NCI-H748 (cell line): ENCODE measurements at regions not wholly inside any gene's neighbourhood (a gene's known extent, or its start where the extent isn't known, plus 50 kb on each side); places are given as distances from the start of the nearest gene placed in this dataset.

Source experiments
- DNase-seq: peaks from one replicate; lab custom pipeline; 2025; ENCODE audit not compliant: unreplicated experiment; lab: John Stamatoyannopoulos, UW

DNA sequence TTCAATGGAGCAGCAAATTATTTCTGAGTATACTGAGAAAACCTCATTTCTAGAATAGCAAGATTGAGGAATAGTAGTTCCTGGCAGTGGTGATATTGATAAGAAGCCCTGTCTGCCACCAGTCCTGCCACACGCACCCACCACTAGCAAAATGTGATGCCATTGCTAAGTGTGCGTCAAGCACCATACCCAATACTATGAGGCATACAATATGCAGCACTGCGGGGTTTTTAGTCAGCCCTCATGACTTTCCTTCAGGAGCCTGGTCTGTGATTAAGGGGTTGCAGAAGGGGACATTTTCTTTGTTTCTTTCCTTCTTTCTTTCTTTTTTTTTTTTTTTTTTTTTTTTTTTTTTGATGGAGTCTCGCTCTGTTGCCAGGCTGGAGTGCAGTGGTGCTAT lies 128.7 kb upstream of the USP38 start:
- DNase-seq, result no peak

DNA sequence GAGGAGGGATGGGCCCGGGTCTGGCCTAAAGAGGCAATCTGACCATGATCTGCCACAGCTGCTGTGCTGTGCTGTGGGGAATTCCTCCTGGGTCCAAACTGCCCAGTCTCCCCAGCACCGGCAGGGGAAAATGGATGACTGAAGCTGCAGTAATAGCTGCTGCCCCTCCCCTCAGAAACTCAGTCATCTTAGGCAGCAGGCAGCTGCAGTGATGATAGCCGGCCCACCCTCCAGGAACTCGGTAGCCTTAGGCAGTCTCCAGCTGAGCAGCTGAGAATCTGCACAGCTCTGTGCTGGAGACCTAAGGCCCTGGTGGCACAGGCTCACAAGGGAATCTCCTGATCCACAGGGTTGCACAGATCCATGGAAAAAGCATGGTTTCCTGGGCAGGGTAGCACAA lies 113.4 kb upstream of the USP38 start:
- DNase-seq, result no peak

DNA sequence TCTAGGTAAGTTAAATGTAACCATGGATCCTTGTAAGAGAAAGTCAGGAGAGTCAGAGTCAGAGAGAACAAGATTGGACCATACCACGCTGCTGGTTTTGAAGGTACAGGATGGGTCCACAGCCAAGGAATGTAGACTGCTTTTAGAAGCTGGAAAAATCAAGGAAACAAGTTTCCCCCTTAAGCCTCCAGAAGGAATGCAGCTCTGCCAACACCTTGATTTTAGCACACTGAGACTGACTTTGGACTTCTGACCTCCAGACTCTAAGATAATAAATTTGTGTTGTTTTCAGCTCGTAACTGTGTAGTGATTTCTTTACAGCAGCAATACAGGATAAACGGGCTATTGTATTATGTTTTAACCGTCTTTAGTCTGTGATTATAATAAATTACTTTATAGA lies 108.0 kb upstream of the USP38 start:
- DNase-seq, result no peak

DNA sequence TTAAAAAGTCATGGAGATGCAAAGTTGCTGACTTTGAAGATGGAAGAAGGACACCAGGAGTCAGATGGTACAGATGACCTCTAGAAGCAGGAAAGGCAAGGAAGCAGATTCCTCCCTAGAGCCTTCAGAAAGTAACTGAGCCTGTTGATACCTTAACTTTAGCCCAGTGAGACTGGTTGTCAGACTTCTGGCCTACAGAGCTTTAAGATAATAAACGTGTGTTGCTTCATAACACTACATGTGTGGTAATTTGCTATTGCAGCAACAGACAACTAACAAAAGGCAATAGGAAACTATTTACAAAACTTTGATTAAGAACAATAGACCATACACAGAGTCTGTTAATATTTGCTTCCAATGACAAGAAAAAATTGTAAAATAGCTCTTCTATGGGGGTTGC lies 102.0 kb upstream of the USP38 start:
- no peak for DNase-seq

DNA sequence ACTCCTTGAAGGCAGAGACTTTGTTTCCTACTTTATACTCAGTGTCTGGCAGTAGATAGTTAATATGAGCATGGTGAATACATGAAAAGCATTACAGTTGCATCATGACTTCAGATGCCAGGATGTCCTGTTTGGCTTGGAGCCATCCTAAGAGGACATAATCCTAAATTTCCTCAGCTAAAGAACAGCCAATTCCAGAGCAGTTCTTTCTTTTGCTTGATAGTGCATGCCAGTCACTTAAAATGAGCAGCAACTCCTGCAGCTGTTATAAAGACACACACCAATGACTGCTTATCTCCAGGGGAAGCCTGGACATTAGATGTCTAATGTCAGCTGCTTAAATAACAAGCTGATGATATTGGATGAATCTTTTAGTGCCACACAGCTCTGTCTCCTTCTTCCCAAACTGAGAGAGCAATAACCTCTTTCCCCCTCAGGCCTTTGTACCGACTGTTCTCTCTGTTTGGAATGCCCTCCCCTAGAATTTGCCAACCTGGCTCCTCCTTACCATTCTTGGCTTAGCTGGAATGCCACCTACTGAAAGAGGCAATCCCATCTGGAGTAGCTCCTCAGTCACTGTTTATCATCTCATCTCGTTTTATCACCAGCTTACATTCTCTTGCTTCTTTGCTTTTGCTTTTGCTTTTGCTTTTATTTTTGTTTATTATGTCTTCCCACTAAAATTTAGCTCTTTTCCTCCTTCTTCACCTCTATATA lies 100.8 kb upstream of the USP38 start:
- DNase-seq, result no peak

GRCh38 chr4:143084566-143084965 lies 100.2 kb upstream of the USP38 start:
- DNase-seq, result no peak

GRCh38 chr4:143085224-143085623 lies 99.5 kb upstream of the USP38 start:
- DNase-seq, result no peak

GRCh38 chr4:143085659-143086058 lies 99.1 kb upstream of the USP38 start:
- DNase-seq, result no peak

- DNase-seq, result no peak
These were observed 95.4 kb upstream of the USP38 start for GRCh38 chr4:143089291-143089690.

DNA sequence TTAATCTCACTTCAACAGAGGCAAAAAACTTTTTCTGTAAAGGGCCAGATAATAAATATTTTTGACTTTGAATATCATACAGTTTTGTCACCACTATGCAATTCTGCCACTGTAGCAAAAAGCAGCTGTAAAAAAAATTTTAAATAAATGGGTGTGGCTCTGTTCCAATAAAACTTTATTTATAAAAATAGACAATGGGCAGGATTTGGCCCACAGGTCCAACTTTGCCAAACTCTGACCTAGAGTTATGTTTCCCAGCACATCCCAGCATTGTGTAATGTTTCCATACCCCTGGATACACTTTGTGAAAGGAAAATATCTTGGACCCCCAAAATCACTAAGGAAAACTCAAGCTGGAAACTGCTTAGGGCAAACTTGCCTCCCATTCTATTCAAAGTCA lies 94.9 kb upstream of the USP38 start:
- no peak for DNase-seq

- DNase-seq, result no peak
These were observed 92.9 kb upstream of the USP38 start for GRCh38 chr4:143091862-143092261.

- DNase-seq, result no peak
These were observed 89.3 kb upstream of the USP38 start for GRCh38 chr4:143095447-143095846.

- no peak for DNase-seq
These were observed 87.0 kb upstream of the USP38 start for GRCh38 chr4:143097751-143098150.

- no peak for DNase-seq
These were observed 85.0 kb upstream of the USP38 start for GRCh38 chr4:143099693-143100092.

DNA sequence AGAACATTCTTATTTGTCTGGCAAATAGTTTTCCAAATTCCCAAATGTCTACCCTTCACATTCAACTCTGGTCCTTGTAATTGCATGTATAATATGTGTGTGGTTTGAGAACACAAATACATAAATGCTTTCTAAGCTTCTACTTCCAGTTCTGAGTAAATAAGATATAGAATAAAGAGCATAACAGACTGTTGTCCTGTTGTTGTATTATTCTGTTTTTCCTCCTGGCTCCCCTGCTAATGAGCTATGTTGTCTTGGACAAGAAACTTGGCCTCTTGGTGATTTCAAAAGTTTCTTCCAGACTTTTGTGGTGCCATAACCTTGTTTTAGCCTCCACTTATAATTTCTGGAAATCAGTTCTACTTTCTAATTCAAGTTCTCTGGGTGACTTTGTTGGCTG lies 75.3 kb upstream of the USP38 start:
- DNase-seq, result no peak

DNA sequence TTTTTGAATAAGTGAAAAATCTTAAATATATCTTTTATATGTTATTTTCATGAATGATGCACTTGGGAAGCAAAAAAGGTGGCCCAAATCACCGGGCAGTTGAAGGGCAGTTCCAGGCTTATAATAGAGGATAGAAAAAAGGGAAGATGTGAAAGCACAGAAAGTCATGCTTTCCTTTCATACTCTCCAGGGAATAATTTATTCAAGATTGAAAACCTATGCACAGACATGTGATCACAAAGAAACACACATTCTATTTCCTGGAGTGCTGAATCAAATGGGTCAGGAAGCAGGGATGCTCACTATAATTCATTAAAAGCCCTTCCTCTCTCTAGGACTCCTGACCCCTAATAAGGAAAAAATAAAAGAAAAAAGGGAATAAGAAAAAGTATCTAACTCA lies 66.1 kb upstream of the USP38 start:
- no peak for DNase-seq

GRCh38 chr4:143127621-143128020 lies 57.1 kb upstream of the USP38 start:
- DNase-seq, result no peak

GRCh38 chr4:143133977-143134376 lies 50.7 kb upstream of the USP38 start:
- no peak for DNase-seq
